A673 (cell line): ENCODE measurements at regions not wholly inside any gene's neighbourhood (a gene's known extent, or its start where the extent isn't known, plus 50 kb on each side); places are given as distances from the start of the nearest gene placed in this dataset.

Source experiments
- BruUV-seq: library from RNA; stranded (reverse); fragments of 400-500 nt; replicated peaks from 2 replicates; lab custom pipeline; 2021; lab: Mats Ljungman, UMichigan
- CTCF ChIA-PET: fragments of 300-600 bp; sonication (Branson Sonifier 250); formaldehyde crosslinking; loops from one replicate; lab custom pipeline; 2022; ENCODE audit warnings: antibody characterized with exemption; lab: Charles Lee
- POLR2A ChIA-PET: fragments of 300-600 bp; sonication (Branson Sonifier 250); formaldehyde crosslinking; loops from one replicate; lab custom pipeline; 2022; ENCODE audit warnings: antibody characterized with exemption; ENCODE audit not compliant: low non-redundant PET; lab: Charles Lee
- DNase-seq: peaks from one replicate; pipeline ENCODE4 v3.0.0-alpha.2; 2015; ENCODE audit warnings: low spot score
- H3K27ac ChIP-seq: fragments of 200-600 bp; sonication (generic); 2 replicates; pipeline ENCODE4 v1.5.1; 2016; ENCODE audit warnings: mixed run types, low read depth, mild to moderate bottlenecking, mixed read lengths, antibody characterized with exemption, low read length; ENCODE audit not compliant: poor library complexity, severe bottlenecking
- H3K27me3 ChIP-seq: fragments of 200-600 bp; sonication (generic); replicated peaks from 2 replicates; pipeline ENCODE4 v1.6.1; 2017; ENCODE audit warnings: mixed run types, low read depth, mild to moderate bottlenecking, mixed read lengths, antibody characterized with exemption, low read length; ENCODE audit not compliant: insufficient read depth, poor library complexity
- H3K36me3 ChIP-seq: fragments of 200-600 bp; sonication (generic); 2 replicates; pipeline ENCODE4 v1.6.1; 2016; ENCODE audit warnings: mixed run types, mild to moderate bottlenecking, mixed read lengths, antibody characterized with exemption, low read length; ENCODE audit not compliant: insufficient read depth, poor library complexity, severe bottlenecking
- H3K4me1 ChIP-seq: fragments of 200-600 bp; sonication (generic); 2 replicates; pipeline ENCODE4 v1.6.1; 2017; ENCODE audit warnings: mixed run types, mild to moderate bottlenecking, mixed read lengths, antibody characterized with exemption, low read length; ENCODE audit not compliant: insufficient read depth, poor library complexity, severe bottlenecking
- H3K4me3 ChIP-seq: fragments of 200-600 bp; sonication (generic); 2 replicates; pipeline ENCODE4 v1.5.1; 2016; ENCODE audit warnings: low read depth, mixed run types, mild to moderate bottlenecking, mixed read lengths, low read length; ENCODE audit not compliant: poor library complexity, severe bottlenecking
- H3K9me3 ChIP-seq: fragments of 200-600 bp; sonication (generic); 2 replicates; pipeline ENCODE4 v1.6.1; 2016; ENCODE audit warnings: mixed run types, low read depth, mild to moderate bottlenecking, mixed read lengths, antibody characterized with exemption, low read length; ENCODE audit not compliant: poor library complexity, severe bottlenecking
- CTCF ChIP-seq: fragments of 300-800, 200-600 bp; sonication (generic); conservative IDR thresholded peaks from 2 replicates; pipeline ENCODE4 v1.5.1; 2017; ENCODE audit warnings: low read depth, mild to moderate bottlenecking, antibody characterized with exemption, low read length, moderate library complexity, mixed read lengths
- EZH2 ChIP-seq: fragments of 200-600 bp; sonication (generic); IDR thresholded peaks from 2 replicates; pipeline ENCODE4 v1.6.1; 2017; ENCODE audit warnings: borderline replicate concordance, low read depth, mild to moderate bottlenecking, mixed read lengths, antibody characterized with exemption, low read length; ENCODE audit not compliant: poor library complexity, severe bottlenecking
- intact Hi-C: fragments of 100-400 bp; cut with micrococcal nuclease; formaldehyde crosslinking; loops from one replicate; pipeline ENCODE4 v1.10.0; 2022; ENCODE audit not compliant: unreplicated experiment

GRCh38 chr12:116640281-116640680, 81.1 kb downstream of the MAP1LC3B2 start:
- no TSS peak for BruUV-seq
- Histone ChIP-seq H3K27me3 (no peaks in the 10 kb centered on the region), H3K4me1 (no peaks in the 10 kb centered on the region), H3K9me3 (no peaks in the 10 kb centered on the region), H3K4me3 (no peak overlapping the region), H3K27ac (no peak overlapping the region), H3K36me3 (no peaks in the 10 kb centered on the region)
- DNase-seq = no peak
- intact Hi-C loops = no loop called here
- ChIA-PET CTCF (no interaction called here), POLR2A (no interaction called here)
- TF ChIP-seq EZH2 = no peak
- TF ChIP-seq CTCF = no peak

GRCh38 chr12:116639765-116640164, 80.6 kb downstream of the MAP1LC3B2 start:
- H3K4me3 ChIP-seq = no peak overlapping the region
- no peaks in the 10 kb centered on the region for H3K27me3 ChIP-seq
- ChIA-PET POLR2A (no interaction called here), CTCF (no interaction called here)
- intact Hi-C loops = no loop called here
- H3K4me1 ChIP-seq = no peaks in the 10 kb centered on the region
- no TSS peak for BruUV-seq
- no peak for TF ChIP-seq CTCF
- TF ChIP-seq EZH2 = no peak
- H3K9me3 ChIP-seq = no peaks in the 10 kb centered on the region
- no peak overlapping the region for H3K27ac ChIP-seq
- no peaks in the 10 kb centered on the region for H3K36me3 ChIP-seq
- DNase-seq = no peak

GRCh38 chr12:116638376-116638775, 79.2 kb downstream of the MAP1LC3B2 start:
- H3K36me3 ChIP-seq = no peaks in the 10 kb centered on the region
- H3K4me3 ChIP-seq = no peak overlapping the region
- TF ChIP-seq EZH2 (no peak), CTCF (no peak)
- no peak overlapping the region for H3K27ac ChIP-seq
- BruUV-seq = no TSS peak
- H3K4me1 ChIP-seq = no peaks in the 10 kb centered on the region
- ChIA-PET POLR2A (no interaction called here), CTCF (no interaction called here)
- H3K27me3 ChIP-seq = no peaks in the 10 kb centered on the region
- intact Hi-C loops = no loop called here
- H3K9me3 ChIP-seq = no peaks in the 10 kb centered on the region
- no peak for DNase-seq
